ENCODE measurements at regions not wholly inside any gene's neighbourhood (a gene's known extent, or its start where the extent isn't known, plus 50 kb on each side); places are given as distances from the start of the nearest gene placed in this dataset.
A peak's percentile ranks its signal among the peaks of the same experiment; 100 is the strongest.

DNA sequence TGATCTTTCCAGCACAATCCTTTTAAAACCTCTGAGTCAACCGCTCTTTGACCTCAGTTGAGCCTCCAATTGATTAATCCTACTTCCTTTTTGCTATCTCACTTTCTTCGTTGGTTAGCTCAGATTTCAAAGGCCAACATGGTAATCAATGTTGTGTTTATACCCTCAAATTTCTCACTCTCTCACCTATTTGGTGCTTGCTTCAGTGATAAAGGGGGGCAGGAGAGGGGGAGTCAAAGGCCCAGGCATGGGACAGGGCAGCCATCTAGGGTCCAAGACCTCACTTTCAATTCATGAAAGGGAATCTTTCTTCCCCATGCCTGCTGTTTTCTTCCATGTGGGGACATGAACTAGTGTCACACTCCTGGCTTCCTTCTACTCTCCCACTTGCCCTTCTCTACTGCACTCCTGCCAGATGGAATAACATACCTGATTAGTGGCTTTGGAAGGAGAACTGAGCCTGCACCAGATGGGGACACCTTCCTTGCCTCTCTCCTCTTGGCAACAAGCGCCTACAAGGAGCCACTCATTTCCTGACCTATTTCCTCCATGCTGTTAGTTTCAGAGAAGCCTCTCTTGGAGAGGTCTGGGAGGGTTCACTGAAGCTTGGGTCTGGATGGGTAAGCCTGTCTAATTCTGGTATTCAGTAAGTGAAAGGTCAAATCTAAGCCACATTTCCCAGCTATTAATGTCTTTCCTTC, 73.3 kb upstream of the ARHGAP29 start (continued):
- TF ChIP-seq HINFP (CRISPR knock-in tag; IDR thresholded peaks at IDR 0.05; ENCODE audit: low read depth) (no peak), GABPB1 (CRISPR knock-in tag; IDR thresholded peaks at IDR 0.05) (peak; percentile 36), FOXP1 (IDR thresholded peaks at IDR 0.05) (no peak), FOXP1 (CRISPR knock-in tag; IDR thresholded peaks at IDR 0.05) (peak; percentile 82), ATF1 (CRISPR knock-in tag; IDR thresholded peaks at IDR 0.05) (peak; percentile 57; the same call in 1 of the 2 replicates), SRSF9 (IDR thresholded peaks at IDR 0.05; ENCODE audit: borderline replicate concordance, insufficient read depth, low read depth, low read length, poor library complexity, severe bottlenecking) (no peak), HNF4G (IDR thresholded peaks at IDR 0.05; ENCODE audit: borderline replicate concordance, low read depth, low read length) (peak; percentile 51; the same call in 1 of the 2 replicates), HNF4G (CRISPR knock-in tag; IDR thresholded peaks at IDR 0.05; ENCODE audit: borderline replicate concordance, low read depth) (no peak; the same call in 1 of the 2 replicates), HNF4A (CRISPR knock-in tag; IDR thresholded peaks at IDR 0.05) (peak; percentile 76), SPEN (CRISPR knock-in tag; IDR thresholded peaks at IDR 0.05; ENCODE audit: low read depth) (peak; percentile 50; the same call in 1 of the 2 replicates), MBD4 (IDR thresholded peaks at IDR 0.05; ENCODE audit: borderline replicate concordance, low read length) (peak; percentile 55; the same call in 1 of the 2 replicates), PPARG (CRISPR knock-in tag; conservative IDR thresholded peaks at IDR 0.05) (peak; percentile 60; the same call in 1 of the 2 replicates), NRL (CRISPR knock-in tag; IDR thresholded peaks at IDR 0.05; ENCODE audit: borderline replicate concordance) (no peak), RARG (CRISPR knock-in tag; IDR thresholded peaks at IDR 0.05; ENCODE audit: low read depth) (no peak), KAT2B (IDR thresholded peaks at IDR 0.05; ENCODE audit: borderline replicate concordance, low read depth, low read length) (peak; percentile 65; the same call in 1 of the 2 replicates), ESRRA (CRISPR knock-in tag; IDR thresholded peaks at IDR 0.05; ENCODE audit: low read depth) (peak; percentile 60; the same call in 1 of the 2 replicates), CENPT (CRISPR knock-in tag; IDR thresholded peaks at IDR 0.05; ENCODE audit: low read depth) (no peak), FOXK2 (IDR thresholded peaks at IDR 0.05) (no peak), ZNF556 (CRISPR knock-in tag; IDR thresholded peaks at IDR 0.05; ENCODE audit: borderline replicate concordance) (peak; percentile 70; the same call in 1 of the 2 replicates), ZBTB38 (CRISPR knock-in tag; IDR thresholded peaks at IDR 0.05) (0 out of 2 replicates have a peak, but pooled peaks have one; percentile 38), ZNF337 (CRISPR knock-in tag; IDR thresholded peaks at IDR 0.05; ENCODE audit: borderline replicate concordance, low read depth) (0 out of 2 replicates have a peak, but pooled peaks have one; percentile 47), HOXA7 (CRISPR knock-in tag; IDR thresholded peaks at IDR 0.05) (no peak), GFI1 (CRISPR knock-in tag; IDR thresholded peaks at IDR 0.05; ENCODE audit: borderline replicate concordance) (peak; percentile 93)
- TF ChIP-seq, protein P1, sequence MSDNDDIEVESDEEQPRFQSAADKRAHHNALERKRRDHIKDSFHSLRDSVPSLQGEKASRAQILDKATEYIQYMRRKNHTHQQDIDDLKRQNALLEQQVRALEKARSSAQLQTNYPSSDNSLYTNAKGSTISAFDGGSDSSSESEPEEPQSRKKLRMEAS (IDR thresholded peaks at IDR 0.05): peak; percentile 45; the same call in 1 of the 2 replicates
- TF ChIP-seq, protein P2, sequence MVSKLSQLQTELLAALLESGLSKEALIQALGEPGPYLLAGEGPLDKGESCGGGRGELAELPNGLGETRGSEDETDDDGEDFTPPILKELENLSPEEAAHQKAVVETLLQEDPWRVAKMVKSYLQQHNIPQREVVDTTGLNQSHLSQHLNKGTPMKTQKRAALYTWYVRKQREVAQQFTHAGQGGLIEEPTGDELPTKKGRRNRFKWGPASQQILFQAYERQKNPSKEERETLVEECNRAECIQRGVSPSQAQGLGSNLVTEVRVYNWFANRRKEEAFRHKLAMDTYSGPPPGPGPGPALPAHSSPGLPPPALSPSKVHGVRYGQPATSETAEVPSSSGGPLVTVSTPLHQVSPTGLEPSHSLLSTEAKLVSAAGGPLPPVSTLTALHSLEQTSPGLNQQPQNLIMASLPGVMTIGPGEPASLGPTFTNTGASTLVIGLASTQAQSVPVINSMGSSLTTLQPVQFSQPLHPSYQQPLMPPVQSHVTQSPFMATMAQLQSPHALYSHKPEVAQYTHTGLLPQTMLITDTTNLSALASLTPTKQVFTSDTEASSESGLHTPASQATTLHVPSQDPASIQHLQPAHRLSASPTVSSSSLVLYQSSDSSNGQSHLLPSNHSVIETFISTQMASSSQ (IDR thresholded peaks at IDR 0.05; ENCODE audit: low read depth): peak; percentile 76
- TF ChIP-seq, protein P2 (CRISPR knock-in tag; IDR thresholded peaks at IDR 0.05; ENCODE audit: borderline replicate concordance): peak; percentile 89; the same call in 1 of the 2 replicates

Data from HepG2 (cell line).